ENCODE measurements at regions not wholly inside any gene's neighbourhood (a gene's known extent, or its start where the extent isn't known, plus 50 kb on each side); places are given as distances from the start of the nearest gene placed in this dataset.

GRCh38 chr5:175808711-175809110 lies 62.7 kb upstream of the CPLX2 start (continued):
- no peak for TF ChIP-seq GLIS3 (CRISPR knock-in tag; IDR thresholded peaks at IDR 0.05)
- TF ChIP-seq, protein P1, sequence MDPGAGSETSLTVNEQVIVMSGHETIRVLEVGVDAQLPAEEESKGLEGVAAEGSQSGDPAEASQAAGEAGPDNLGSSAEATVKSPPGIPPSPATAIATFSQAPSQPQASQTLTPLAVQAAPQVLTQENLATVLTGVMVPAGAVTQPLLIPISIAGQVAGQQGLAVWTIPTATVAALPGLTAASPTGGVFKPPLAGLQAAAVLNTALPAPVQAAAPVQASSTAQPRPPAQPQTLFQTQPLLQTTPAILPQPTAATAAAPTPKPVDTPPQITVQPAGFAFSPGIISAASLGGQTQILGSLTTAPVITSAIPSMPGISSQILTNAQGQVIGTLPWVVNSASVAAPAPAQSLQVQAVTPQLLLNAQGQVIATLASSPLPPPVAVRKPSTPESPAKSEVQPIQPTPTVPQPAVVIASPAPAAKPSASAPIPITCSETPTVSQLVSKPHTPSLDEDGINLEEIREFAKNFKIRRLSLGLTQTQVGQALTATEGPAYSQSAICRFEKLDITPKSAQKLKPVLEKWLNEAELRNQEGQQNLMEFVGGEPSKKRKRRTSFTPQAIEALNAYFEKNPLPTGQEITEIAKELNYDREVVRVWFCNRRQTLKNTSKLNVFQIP (CRISPR knock-in tag; IDR thresholded peaks at IDR 0.05; ENCODE audit: borderline replicate concordance, low read depth): no peak
- no peak for TF ChIP-seq ZNF8 (CRISPR knock-in tag; IDR thresholded peaks at IDR 0.05)
- no peak for TF ChIP-seq TCF4 (CRISPR knock-in tag; IDR thresholded peaks at IDR 0.05; ENCODE audit: borderline replicate concordance)
- TF ChIP-seq PPARA (CRISPR knock-in tag; IDR thresholded peaks at IDR 0.05; ENCODE audit: borderline replicate concordance): no peak
- no peak for TF ChIP-seq ISL1 (CRISPR knock-in tag; IDR thresholded peaks at IDR 0.05)

DNA sequence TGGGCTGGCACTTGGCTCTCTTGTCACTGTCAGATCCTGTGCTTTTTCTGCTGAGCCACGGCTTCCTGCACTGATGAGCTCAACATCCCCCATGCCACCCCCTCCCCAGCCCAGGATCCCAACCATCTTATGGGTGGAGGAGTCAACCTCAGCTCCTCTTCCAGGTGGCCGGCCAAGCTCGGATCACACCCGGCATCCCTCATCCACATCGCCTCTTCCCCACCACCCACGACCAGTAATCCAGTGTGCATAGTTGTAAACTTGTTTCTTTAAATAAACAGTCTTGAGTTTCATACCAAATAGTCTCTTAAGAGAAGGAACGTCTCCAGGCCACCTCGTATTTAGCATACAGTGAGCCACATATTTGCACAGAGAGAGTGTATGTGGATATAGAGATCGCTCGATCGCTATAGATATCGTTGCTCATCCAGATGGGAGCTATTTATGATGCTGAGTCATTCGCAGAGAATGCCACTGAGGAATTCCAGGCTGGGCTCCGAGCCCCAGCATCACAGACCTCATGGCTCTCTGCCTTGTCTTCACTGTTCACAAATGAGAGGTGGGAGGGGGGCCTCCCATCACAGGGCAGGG lies 61.8 kb upstream of the CPLX2 start:
- ATAC-seq: peak; percentile 93
- TF ChIP-seq ISL1 (CRISPR knock-in tag; IDR thresholded peaks at IDR 0.05): peak; percentile 50
- TF ChIP-seq PPARA (CRISPR knock-in tag; IDR thresholded peaks at IDR 0.05; ENCODE audit: borderline replicate concordance): no peak

- no peak for TF ChIP-seq ARNTL (CRISPR knock-in tag; IDR thresholded peaks at IDR 0.05; ENCODE audit: borderline replicate concordance, low read depth)
- no peak for TF ChIP-seq ISL1 (CRISPR knock-in tag; IDR thresholded peaks at IDR 0.05)
- no peak for ATAC-seq
These were observed 60.9 kb upstream of the CPLX2 start for GRCh38 chr5:175810457-175810856.

DNA sequence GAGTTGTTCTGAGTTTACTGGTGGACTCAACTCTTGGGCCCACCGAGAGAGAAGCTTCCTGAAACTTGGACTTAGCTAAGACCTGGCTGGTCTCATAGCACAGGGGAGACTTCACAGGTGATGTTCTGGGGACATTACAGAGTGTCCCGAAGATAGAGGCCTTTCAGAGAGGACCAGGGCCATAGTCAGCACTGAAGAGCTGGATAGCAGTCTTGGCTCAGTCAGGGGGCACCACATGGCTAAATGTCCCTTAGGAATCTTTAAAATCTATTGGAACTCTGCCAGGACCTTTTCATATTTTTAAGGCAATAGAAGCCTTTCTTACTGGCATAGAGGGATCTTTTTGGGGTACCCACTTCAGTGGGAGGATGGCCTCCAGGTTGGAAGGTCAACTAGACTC lies 59.8 kb upstream of the CPLX2 start:
- no peak for TF ChIP-seq CSDC2 (CRISPR knock-in tag; IDR thresholded peaks at IDR 0.05)
- ATAC-seq: no peak

- TF ChIP-seq TCF4 (CRISPR knock-in tag; IDR thresholded peaks at IDR 0.05; ENCODE audit: borderline replicate concordance): no peak
- no peak for TF ChIP-seq SNAI2 (CRISPR knock-in tag; IDR thresholded peaks at IDR 0.05)
- TF ChIP-seq ESRRG (CRISPR knock-in tag; IDR thresholded peaks at IDR 0.05): no peak
- TF ChIP-seq PPARA (CRISPR knock-in tag; IDR thresholded peaks at IDR 0.05; ENCODE audit: borderline replicate concordance): no peak
- no peak for ATAC-seq
These were observed 57.3 kb upstream of the CPLX2 start for GRCh38 chr5:175813943-175814630.

DNA sequence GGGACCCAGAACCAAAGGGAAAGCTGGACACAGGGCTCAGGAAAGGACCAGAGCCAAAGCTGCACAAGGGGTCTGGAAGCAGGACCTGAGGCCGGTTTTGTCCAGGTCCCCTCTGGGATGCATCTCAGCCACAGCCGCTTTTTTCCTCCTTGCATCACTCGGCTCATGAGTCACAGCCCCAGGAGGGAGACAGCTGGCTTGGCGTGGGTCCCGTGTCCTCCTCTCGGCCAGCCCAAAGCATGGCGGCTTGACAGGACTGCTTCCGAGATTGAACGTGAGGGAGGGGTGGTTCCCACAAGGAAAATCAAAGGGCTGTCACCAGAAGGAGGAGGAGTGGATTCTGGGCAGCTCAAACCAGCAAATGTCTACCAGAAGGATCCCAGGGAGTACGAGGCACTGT lies 56.7 kb upstream of the CPLX2 start:
- TF ChIP-seq, protein P2, sequence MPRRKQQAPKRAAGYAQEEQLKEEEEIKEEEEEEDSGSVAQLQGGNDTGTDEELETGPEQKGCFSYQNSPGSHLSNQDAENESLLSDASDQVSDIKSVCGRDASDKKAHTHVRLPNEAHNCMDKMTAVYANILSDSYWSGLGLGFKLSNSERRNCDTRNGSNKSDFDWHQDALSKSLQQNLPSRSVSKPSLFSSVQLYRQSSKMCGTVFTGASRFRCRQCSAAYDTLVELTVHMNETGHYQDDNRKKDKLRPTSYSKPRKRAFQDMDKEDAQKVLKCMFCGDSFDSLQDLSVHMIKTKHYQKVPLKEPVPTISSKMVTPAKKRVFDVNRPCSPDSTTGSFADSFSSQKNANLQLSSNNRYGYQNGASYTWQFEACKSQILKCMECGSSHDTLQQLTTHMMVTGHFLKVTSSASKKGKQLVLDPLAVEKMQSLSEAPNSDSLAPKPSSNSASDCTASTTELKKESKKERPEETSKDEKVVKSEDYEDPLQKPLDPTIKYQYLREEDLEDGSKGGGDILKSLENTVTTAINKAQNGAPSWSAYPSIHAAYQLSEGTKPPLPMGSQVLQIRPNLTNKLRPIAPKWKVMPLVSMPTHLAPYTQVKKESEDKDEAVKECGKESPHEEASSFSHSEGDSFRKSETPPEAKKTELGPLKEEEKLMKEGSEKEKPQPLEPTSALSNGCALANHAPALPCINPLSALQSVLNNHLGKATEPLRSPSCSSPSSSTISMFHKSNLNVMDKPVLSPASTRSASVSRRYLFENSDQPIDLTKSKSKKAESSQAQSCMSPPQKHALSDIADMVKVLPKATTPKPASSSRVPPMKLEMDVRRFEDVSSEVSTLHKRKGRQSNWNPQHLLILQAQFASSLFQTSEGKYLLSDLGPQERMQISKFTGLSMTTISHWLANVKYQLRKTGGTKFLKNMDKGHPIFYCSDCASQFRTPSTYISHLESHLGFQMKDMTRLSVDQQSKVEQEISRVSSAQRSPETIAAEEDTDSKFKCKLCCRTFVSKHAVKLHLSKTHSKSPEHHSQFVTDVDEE (CRISPR knock-in tag; IDR thresholded peaks at IDR 0.05): no peak
- no peak for TF ChIP-seq ZC3H10 (CRISPR knock-in tag; IDR thresholded peaks at IDR 0.05)
- no peak for TF ChIP-seq GLIS3 (CRISPR knock-in tag; IDR thresholded peaks at IDR 0.05)
- no peak for TF ChIP-seq ZNF565 (CRISPR knock-in tag; conservative IDR thresholded peaks at IDR 0.05; ENCODE audit: low read depth)
- TF ChIP-seq, protein P3, sequence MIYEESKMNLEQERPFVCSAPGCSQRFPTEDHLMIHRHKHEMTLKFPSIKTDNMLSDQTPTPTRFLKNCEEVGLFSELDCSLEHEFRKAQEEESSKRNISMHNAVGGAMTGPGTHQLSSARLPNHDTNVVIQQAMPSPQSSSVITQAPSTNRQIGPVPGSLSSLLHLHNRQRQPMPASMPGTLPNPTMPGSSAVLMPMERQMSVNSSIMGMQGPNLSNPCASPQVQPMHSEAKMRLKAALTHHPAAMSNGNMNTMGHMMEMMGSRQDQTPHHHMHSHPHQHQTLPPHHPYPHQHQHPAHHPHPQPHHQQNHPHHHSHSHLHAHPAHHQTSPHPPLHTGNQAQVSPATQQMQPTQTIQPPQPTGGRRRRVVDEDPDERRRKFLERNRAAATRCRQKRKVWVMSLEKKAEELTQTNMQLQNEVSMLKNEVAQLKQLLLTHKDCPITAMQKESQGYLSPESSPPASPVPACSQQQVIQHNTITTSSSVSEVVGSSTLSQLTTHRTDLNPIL (CRISPR knock-in tag; IDR thresholded peaks at IDR 0.05; ENCODE audit: low read depth): no peak
- TF ChIP-seq BACH2 (CRISPR knock-in tag; IDR thresholded peaks at IDR 0.05; ENCODE audit: borderline replicate concordance): no peak
- no peak for TF ChIP-seq PPARA (CRISPR knock-in tag; IDR thresholded peaks at IDR 0.05; ENCODE audit: borderline replicate concordance)
- ATAC-seq: peak; percentile 70
